Medulla oblongata (tissue), 1 donor: ENCODE measurements at regions not wholly inside any gene's neighbourhood (a gene's known extent, or its start where the extent isn't known, plus 50 kb on each side); places are given as distances from the start of the nearest gene placed in this dataset.
"Not testable (repeated sequence)": the region's sequence is repeated elsewhere in the genome, so short reads cannot be mapped to it uniquely, and the experiment has no call there.

Source experiments
- DNase-seq: peaks from one replicate; pipeline ENCODE4 v3.0.0-alpha.2; 2015; ENCODE audit errors: extremely low spot score

- DNase-seq = no peak
These were observed 103.1 kb downstream of the VGLL3 start for GRCh38 chr3:86887876-86888275.

GRCh38 chr3:86880066-86880465, 110.9 kb downstream of the VGLL3 start:
- no peak for DNase-seq

GRCh38 chr3:86876504-86877181, 114.3 kb downstream of the VGLL3 start:
- DNase-seq = not testable (repeated sequence)

- not testable (repeated sequence) for DNase-seq
These were observed 116.2 kb downstream of the VGLL3 start for GRCh38 chr3:86874790-86875189.

- peak; percentile 11 for DNase-seq
These were observed 121.4 kb downstream of the VGLL3 start for GRCh38 chr3:86869566-86869965.

- DNase-seq = no peak
These were observed 123.0 kb downstream of the VGLL3 start for GRCh38 chr3:86867982-86868381.

GRCh38 chr3:86865506-86865905, 125.4 kb downstream of the VGLL3 start:
- DNase-seq = no peak

- DNase-seq = no peak
These were observed 134.2 kb downstream of the VGLL3 start for GRCh38 chr3:86856711-86857110.

GRCh38 chr3:86849991-86850390, 141.0 kb downstream of the VGLL3 start:
- DNase-seq = no peak

GRCh38 chr3:86845726-86846125, 145.2 kb downstream of the VGLL3 start:
- DNase-seq = no peak

GRCh38 chr3:86838927-86839326, 152.0 kb downstream of the VGLL3 start:
- DNase-seq = no peak

- DNase-seq = no peak
These were observed 153.1 kb downstream of the VGLL3 start for GRCh38 chr3:86837871-86838270.

GRCh38 chr3:86830566-86830965, 160.4 kb downstream of the VGLL3 start:
- DNase-seq = no peak

GRCh38 chr3:86828751-86829150, 162.2 kb downstream of the VGLL3 start:
- no peak for DNase-seq

GRCh38 chr3:86827582-86827981, 163.4 kb downstream of the VGLL3 start:
- DNase-seq = not testable (repeated sequence)

- DNase-seq = no peak
These were observed 164.7 kb downstream of the VGLL3 start for GRCh38 chr3:86826292-86826691.

GRCh38 chr3:86815880-86816279, 175.1 kb downstream of the VGLL3 start:
- no peak for DNase-seq

- DNase-seq = peak; percentile 45
These were observed 175.9 kb downstream of the VGLL3 start for GRCh38 chr3:86814918-86815655.

- peak; percentile 84 for DNase-seq
These were observed 176.6 kb downstream of the VGLL3 start for GRCh38 chr3:86814321-86814720.

GRCh38 chr3:86801921-86802320, 189.0 kb downstream of the VGLL3 start:
- DNase-seq = no peak

- no peak for DNase-seq
These were observed 189.9 kb downstream of the VGLL3 start for GRCh38 chr3:86801066-86801465.

- DNase-seq = no peak
These were observed 190.8 kb downstream of the VGLL3 start for GRCh38 chr3:86800116-86800515.

- no peak for DNase-seq
These were observed 193.0 kb downstream of the VGLL3 start for GRCh38 chr3:86797946-86798345.
